Right lobe of liver (tissue), 6 donors: ENCODE measurements at regions not wholly inside any gene's neighbourhood (a gene's known extent, or its start where the extent isn't known, plus 50 kb on each side); places are given as distances from the start of the nearest gene placed in this dataset.
"Not testable (repeated sequence)": the region's sequence is repeated elsewhere in the genome, so short reads cannot be mapped to it uniquely, and the experiment has no call there.

Experiments used
- ATAC-seq, 4 donors: fragments of 200-7000 bp; cut with Tn5 transposase; one replicate each; pipeline ENCODE4 v1.9.1; 2020; ENCODE audit warnings: mild to moderate bottlenecking in 4 of 4, moderate library complexity in 4 of 4
- DNase-seq, 3 donors: peaks; one replicate each; pipeline ENCODE4 v3.0.0-alpha.2; 2020
- H3K27ac ChIP-seq, 3 donors: fragments of 200-600 bp; one replicate each; pipeline ENCODE4 v1.8.0; 2022
- H3K27me3 ChIP-seq, 2 donors: fragments of 200-600 bp; one replicate each; pipeline ENCODE4 v1.8.0; 2022
- H3K36me3 ChIP-seq, 4 donors: fragments of 200-600 bp; sonication (generic) in 1 of 4; one replicate each; pipeline versions ENCODE4 v1.5.1 to v1.8.0; 2017 to 2022; ENCODE audit warnings: control low read depth in 1 of 4
- H3K4me1 ChIP-seq, 4 donors: fragments of 200-600 bp; sonication (generic) in 1 of 4; one replicate each; pipeline versions ENCODE4 v1.5.1 to v1.8.0; 2017 to 2022; ENCODE audit warnings: control low read depth in 1 of 4
- H3K4me3 ChIP-seq, 3 donors: fragments of 200-600 bp; one replicate each; pipeline ENCODE4 v1.8.0; 2022
- H3K9me3 ChIP-seq, 4 donors: fragments of 200-600 bp; sonication (generic) in 1 of 4; one replicate each; pipeline versions ENCODE4 v1.5.1 to v1.8.0; 2017 to 2022; ENCODE audit warnings: control low read depth in 1 of 4
- POLR2A ChIP-seq: fragments of 450-650 bp; IDR thresholded peaks from one replicate; pipeline ENCODE4 v1.6.1; 2017; ENCODE audit warnings: antibody characterized with exemption, mild to moderate bottlenecking
- WGBS: methylation state at CpG from one replicate; pipeline ENCODE4 v1.1.6; 2018; ENCODE audit warnings: low coverage, low lambda C conversion rate; ENCODE audit not compliant: insufficient coverage; ENCODE audit errors: missing lambda C conversion rate; 5-methylcytosine and 5-hydroxymethylcytosine counted together
- intact Hi-C, 2 donors: fragments of 100-400 bp; cut with DNase I; formaldehyde crosslinking; loops; one replicate each; pipeline versions ENCODE4 v1.11.2 to v1.14.1; 2022
- small RNA-seq, 2 experiments: library from RNA; depleted of rRNA; stranded (forward); fragments of <200 nt; gene quantifications; one replicate each; pipeline ENCODE3, GENCODE V24; 2016
- TF ChIP-seq, protein P1 (sequence below), 4 donors: fragments of 200-600 bp in 3 of 4; fragments of 450-650 bp in 1 of 4; IDR thresholded peaks; one replicate each; pipeline versions ENCODE4 v1.5.1 to v1.8.0; 2016 to 2022; ENCODE audit warnings: antibody characterized with exemption in 4 of 4, mild to moderate bottlenecking in 2 of 4
- donor health status: DM: no; HTN: yes; CAD: no.
- donor health status: DM: no; HTN: no; CAD: no.
- donor health status: DM: no; HTN: no; CAD: no.
- donor health status: DM: no; HTN: yes; CAD: no.
- donor health status: DM: no; HTN: yes; CAD: no.

DNA sequence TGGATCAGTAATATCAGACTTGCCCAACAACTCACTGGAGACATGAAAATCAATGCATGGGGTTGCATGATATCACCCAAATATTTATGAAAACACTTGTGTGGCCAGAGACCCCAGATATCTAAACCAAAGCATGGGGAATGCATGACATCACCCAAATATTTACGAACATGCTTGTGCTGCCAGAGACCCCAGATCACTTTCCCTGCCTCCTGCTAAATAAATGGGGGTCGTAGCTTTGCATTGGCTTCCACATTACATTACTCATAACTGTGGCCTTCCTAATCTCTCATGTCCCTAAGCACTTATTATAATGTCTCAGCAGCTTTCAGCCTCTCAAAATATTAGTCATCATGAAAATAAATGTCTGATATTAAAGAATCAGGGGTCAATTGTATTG is 838.0 kb upstream of the DEFB115 start:
- ATAC-seq (no peak), DNase-seq (no peak)
- no peak for TF ChIP-seq POLR2A
- TF ChIP-seq, protein P1, sequence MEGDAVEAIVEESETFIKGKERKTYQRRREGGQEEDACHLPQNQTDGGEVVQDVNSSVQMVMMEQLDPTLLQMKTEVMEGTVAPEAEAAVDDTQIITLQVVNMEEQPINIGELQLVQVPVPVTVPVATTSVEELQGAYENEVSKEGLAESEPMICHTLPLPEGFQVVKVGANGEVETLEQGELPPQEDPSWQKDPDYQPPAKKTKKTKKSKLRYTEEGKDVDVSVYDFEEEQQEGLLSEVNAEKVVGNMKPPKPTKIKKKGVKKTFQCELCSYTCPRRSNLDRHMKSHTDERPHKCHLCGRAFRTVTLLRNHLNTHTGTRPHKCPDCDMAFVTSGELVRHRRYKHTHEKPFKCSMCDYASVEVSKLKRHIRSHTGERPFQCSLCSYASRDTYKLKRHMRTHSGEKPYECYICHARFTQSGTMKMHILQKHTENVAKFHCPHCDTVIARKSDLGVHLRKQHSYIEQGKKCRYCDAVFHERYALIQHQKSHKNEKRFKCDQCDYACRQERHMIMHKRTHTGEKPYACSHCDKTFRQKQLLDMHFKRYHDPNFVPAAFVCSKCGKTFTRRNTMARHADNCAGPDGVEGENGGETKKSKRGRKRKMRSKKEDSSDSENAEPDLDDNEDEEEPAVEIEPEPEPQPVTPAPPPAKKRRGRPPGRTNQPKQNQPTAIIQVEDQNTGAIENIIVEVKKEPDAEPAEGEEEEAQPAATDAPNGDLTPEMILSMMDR (IDR thresholded peaks at IDR 0.05), result no peak
- no peaks in the 10 kb centered on the region for H3K4me1 ChIP-seq
- H3K27ac ChIP-seq, result no peak overlapping the region
- no peak overlapping the region for H3K4me3 ChIP-seq
- 56% methylated on average over 1 of the region's 2 CpGs for WGBS
- intact Hi-C loops, result no loop called here
- no peaks in the 10 kb centered on the region for H3K36me3 ChIP-seq
- H3K27me3 ChIP-seq, result no peaks in the 10 kb centered on the region
- no peaks in the 10 kb centered on the region for H3K9me3 ChIP-seq

DNA sequence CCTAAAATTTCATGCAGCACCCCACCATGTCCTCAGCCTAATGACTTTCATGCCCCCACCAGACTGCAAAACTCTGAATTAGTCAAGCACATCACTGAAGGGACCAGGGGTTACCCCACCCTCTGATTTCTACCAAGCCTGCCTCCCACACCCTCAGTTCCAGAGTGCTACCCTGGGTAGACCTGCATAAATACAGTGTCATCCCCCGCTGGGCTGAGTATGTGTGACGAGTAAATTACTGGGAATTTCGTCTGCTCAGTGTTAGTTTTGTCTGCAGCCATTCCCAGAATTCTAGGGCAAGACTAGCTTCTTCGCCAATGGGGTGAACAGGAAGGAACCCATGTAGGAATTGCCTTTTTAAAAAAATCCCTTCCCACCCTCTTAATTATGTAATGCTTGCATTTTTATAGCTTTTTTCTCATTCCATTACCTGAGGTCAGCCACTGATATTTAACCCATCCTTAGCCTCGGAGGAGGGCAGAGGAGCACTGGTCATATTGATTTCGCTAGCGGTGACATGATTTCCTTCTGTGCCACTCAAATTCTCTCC is 837.5 kb upstream of the DEFB115 start:
- H3K27me3 ChIP-seq, H3K4me3 ChIP-seq, H3K36me3 ChIP-seq, intact Hi-C loops, ATAC-seq, DNase-seq, H3K4me1 ChIP-seq, H3K9me3 ChIP-seq, H3K27ac ChIP-seq: not testable (repeated sequence)
- 52% methylated on average over 6 of the region's 7 CpGs for WGBS

Small RNAs in the stretch of these regions (small RNA-seq; reads per million reads assigned to genes)
- gene CFTRP3, result 0 reads per million in 2 experiments
- 0 reads per million in 2 experiments for gene MLLT10P1
- gene RF00019, result 0 reads per million in 2 experiments
